SK-N-SH (cell line): ENCODE measurements at regions not wholly inside any gene's neighbourhood (a gene's known extent, or its start where the extent isn't known, plus 50 kb on each side); places are given as distances from the start of the nearest gene placed in this dataset.

Experiments used
- CTCF ChIA-PET: fragments of 300-600, 350-600 bp; formaldehyde crosslinking; extraction: SDS; loops from one replicate; lab custom pipeline; 2021; lab: Yijun Ruan, JAX
- POLR2A ChIA-PET: fragments of 350-600 bp; sonication (Branson Sonifier 250); formaldehyde crosslinking; extraction: SDS; loops from one replicate; lab custom pipeline; 2020; ENCODE audit warnings: antibody characterized with exemption, inconsistent platforms; lab: Yijun Ruan, JAX
- DNase-seq: peaks from one replicate; pipeline ENCODE4 v3.0.0; 2012
- H2AFZ ChIP-seq: fragments of 200-600 bp; sonication (generic); 2 replicates; pipeline ENCODE4 v1.8.1; 2016; ENCODE audit warnings: antibody characterized with exemption, mild to moderate bottlenecking, low read depth
- H3F3A ChIP-seq: fragments of 200-600 bp; sonication (generic); replicated peaks from 2 replicates; pipeline ENCODE3; 2016; ENCODE audit warnings: antibody characterized with exemption, mild to moderate bottlenecking; ENCODE audit not compliant: insufficient read depth
- H3K27ac ChIP-seq, 2 experiments: fragments of 200-500 bp in 1 of 2; fragments of 200-600 bp in 1 of 2; sonication (Bioruptor generic) in 1 of 2; sonication (generic), shearing (Covaris generic) in 1 of 2; 2 replicates each; pipeline versions ENCODE4 v1.5.1 to v1.6.1; 2014 to 2016; ENCODE audit warnings: low read depth in 2 of 2, inconsistent platforms in 1 of 2, low read length in 1 of 2, mild to moderate bottlenecking in 1 of 2, mixed read lengths in 1 of 2
- H3K27me3 ChIP-seq: fragments of 200-600 bp; sonication (generic), shearing (Covaris generic); 2 replicates; pipeline ENCODE4 v1.6.1; 2016; ENCODE audit warnings: mixed run types; ENCODE audit not compliant: insufficient read depth
- H3K36me3 ChIP-seq, 2 experiments: fragments of 200-500 bp in 1 of 2; fragments of 200-600 bp in 1 of 2; sonication (Bioruptor generic) in 1 of 2; sonication (generic) in 1 of 2; replicated peaks in 1 of 2; 2 replicates each; pipeline versions ENCODE3 to v1.5.1; 2014 to 2016; ENCODE audit warnings: low read length in 1 of 2, mild to moderate bottlenecking in 1 of 2; ENCODE audit not compliant: insufficient read depth in 2 of 2, control insufficient read depth in 1 of 2
- H3K4me1 ChIP-seq, 2 experiments: fragments of 200-500 bp in 1 of 2; fragments of 200-600 bp in 1 of 2; sonication (Bioruptor generic) in 1 of 2; sonication (generic), shearing (Covaris generic) in 1 of 2; 2 replicates each; pipeline versions ENCODE4 v1.5.1 to v1.6.1; 2014 to 2016; ENCODE audit warnings: low read depth in 1 of 2, low read length in 1 of 2, mixed run types in 1 of 2; ENCODE audit not compliant: insufficient read depth in 2 of 2, control insufficient read depth in 1 of 2
- H3K4me2 ChIP-seq: fragments of 200-600 bp; sonication (generic), shearing (Covaris generic); 2 replicates; pipeline ENCODE4 v1.6.1; 2017; ENCODE audit warnings: mixed run types
- H3K4me3 ChIP-seq, 2 experiments: fragments of 200-500 bp in 1 of 2; fragments of 200-600 bp in 1 of 2; sonication (Bioruptor generic) in 1 of 2; sonication (generic), shearing (Covaris generic) in 1 of 2; 2 replicates each; pipeline versions ENCODE4 v1.5.1 to v1.8.1; 2014 to 2016; ENCODE audit warnings: low read depth in 2 of 2, inconsistent platforms in 1 of 2, low read length in 1 of 2, mild to moderate bottlenecking in 1 of 2, mixed read lengths in 1 of 2, moderate library complexity in 1 of 2
- H3K79me2 ChIP-seq: fragments of 200-600 bp; sonication (generic); 2 replicates; pipeline ENCODE4 v1.8.1; 2017; ENCODE audit warnings: mild to moderate bottlenecking; ENCODE audit not compliant: insufficient read depth
- H3K9ac ChIP-seq: fragments of 200-600 bp; sonication (generic); 2 replicates; pipeline ENCODE4 v1.6.1; 2017; ENCODE audit warnings: mixed run types
- H3K9me2 ChIP-seq: fragments of 200-600 bp; sonication (generic); 2 replicates; pipeline ENCODE4 v1.6.1; 2017; ENCODE audit warnings: mixed run types
- H3K9me3 ChIP-seq: fragments of 200-600 bp; sonication (generic); 2 replicates; pipeline ENCODE4 v1.6.1; 2017; ENCODE audit warnings: mixed run types, mild to moderate bottlenecking, moderate library complexity
- H4K20me1 ChIP-seq: fragments of 200-600 bp; sonication (generic); 2 replicates; pipeline ENCODE4 v1.6.1; 2017; ENCODE audit warnings: mild to moderate bottlenecking, mixed run types; ENCODE audit not compliant: insufficient read depth
- CHD2 ChIP-seq: fragments of 150-350 bp; IDR thresholded peaks from 2 replicates; pipeline ENCODE4 v1.6.1; 2018; ENCODE audit warnings: low read length; ENCODE audit not compliant: partially characterized antibody
- ELF1 ChIP-seq: IDR thresholded peaks from 2 replicates; pipeline ENCODE4 v1.4.0; 2012
- EP300 ChIP-seq, 2 experiments: IDR thresholded peaks; 2 replicates each; pipeline versions ENCODE4 v1.4.0 to v1.6.1; 2012; ENCODE audit warnings: borderline replicate concordance in 1 of 2, low read depth in 1 of 2, low read length in 1 of 2
- RAD21 ChIP-seq: IDR thresholded peaks from 2 replicates; pipeline ENCODE4 v1.6.1; 2012; ENCODE audit warnings: mild to moderate bottlenecking, low read length
- SIN3A ChIP-seq: IDR thresholded peaks from 2 replicates; pipeline ENCODE4 v1.6.1; 2012; ENCODE audit warnings: low read depth, mild to moderate bottlenecking, low read length, moderate library complexity, borderline replicate concordance
- WGBS: methylation state at CpG from one replicate; pipeline ENCODE4 v1.1.6; 2017; ENCODE audit warnings: low lambda C conversion rate; 5-methylcytosine and 5-hydroxymethylcytosine counted together
- TF ChIP-seq, protein P1 (sequence below): IDR thresholded peaks from 2 replicates; pipeline ENCODE4 v1.4.0; 2012; ENCODE audit warnings: low read depth
- TF ChIP-seq, protein P2 (sequence below): IDR thresholded peaks from 2 replicates; pipeline ENCODE4; 2012
- TF ChIP-seq, protein P3 (sequence below): IDR thresholded peaks from 2 replicates; pipeline ENCODE4 v1.4.0; 2012; ENCODE audit warnings: low read depth, borderline replicate concordance

DNA sequence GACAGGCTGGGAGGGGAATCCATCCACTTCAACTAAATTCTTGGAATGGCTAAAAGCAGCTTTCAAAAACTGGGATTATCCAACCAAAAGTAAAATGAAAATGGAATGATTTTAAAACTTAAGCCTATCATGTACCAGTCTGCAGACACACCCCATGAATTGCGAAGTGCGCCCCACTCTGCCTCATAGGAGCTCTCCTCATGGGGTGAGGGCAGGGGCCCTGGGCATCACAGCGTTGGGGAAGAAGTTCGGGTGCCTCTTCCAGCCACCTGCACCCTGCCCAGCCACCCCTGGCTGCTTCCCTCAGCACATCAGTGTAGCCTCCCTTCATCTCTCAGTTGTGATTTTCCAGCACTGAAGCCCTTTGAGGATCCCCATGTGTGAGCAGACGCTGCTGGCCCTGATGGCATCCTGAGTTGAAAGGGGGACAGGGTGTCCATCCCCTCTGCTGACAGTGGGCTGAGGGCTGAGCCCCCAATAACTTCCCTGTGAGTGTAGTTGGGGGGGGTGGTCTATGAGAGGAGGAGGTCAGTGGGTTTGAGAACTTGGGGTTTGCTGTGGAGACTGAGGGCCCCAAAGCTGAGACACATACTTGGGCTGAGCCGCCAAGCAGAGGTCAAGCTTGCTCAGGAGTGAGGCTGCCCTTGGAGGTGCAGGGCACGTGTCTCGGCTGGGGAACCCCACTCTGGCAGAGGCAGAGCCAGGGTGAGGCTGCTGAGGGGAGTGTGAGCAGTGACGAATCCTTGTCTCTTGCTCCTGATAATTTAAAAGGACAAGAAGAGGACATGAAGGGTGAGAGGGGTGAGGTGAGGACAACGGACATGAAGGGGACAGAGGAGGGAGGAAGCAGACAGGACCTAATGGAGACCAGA lies 542.1 kb downstream of the TCERG1L start:
- 28% methylated on average over 10 of the region's 10 CpGs for WGBS
- Histone ChIP-seq H3K4me2 (no peak overlapping the region), H4K20me1 (no peaks in the 10 kb centered on the region), H2AFZ (no peak overlapping the region), H3K9me2 (no peaks in the 10 kb centered on the region), H3K4me3 (no peak overlapping the region), H3K79me2 (no peaks in the 10 kb centered on the region), H3K4me1 (peaks cover 0 to 8% of the 10 kb centered on the region in 2 experiments; a peak in 1 of 4 replicates), H3K27ac (no peak overlapping the region), H3F3A (no peaks in the 10 kb centered on the region), H3K9ac (no peak overlapping the region), H3K27me3 (no peaks in the 10 kb centered on the region), H3K36me3 (no peaks in the 10 kb centered on the region), H3K9me3 (no peaks in the 10 kb centered on the region)
- ChIA-PET CTCF (no interaction called here), POLR2A (no interaction called here)
- DNase-seq: no peak
- no peak for TF ChIP-seq RAD21
- TF ChIP-seq ELF1: no peak
- no peak for TF ChIP-seq SIN3A

DNA sequence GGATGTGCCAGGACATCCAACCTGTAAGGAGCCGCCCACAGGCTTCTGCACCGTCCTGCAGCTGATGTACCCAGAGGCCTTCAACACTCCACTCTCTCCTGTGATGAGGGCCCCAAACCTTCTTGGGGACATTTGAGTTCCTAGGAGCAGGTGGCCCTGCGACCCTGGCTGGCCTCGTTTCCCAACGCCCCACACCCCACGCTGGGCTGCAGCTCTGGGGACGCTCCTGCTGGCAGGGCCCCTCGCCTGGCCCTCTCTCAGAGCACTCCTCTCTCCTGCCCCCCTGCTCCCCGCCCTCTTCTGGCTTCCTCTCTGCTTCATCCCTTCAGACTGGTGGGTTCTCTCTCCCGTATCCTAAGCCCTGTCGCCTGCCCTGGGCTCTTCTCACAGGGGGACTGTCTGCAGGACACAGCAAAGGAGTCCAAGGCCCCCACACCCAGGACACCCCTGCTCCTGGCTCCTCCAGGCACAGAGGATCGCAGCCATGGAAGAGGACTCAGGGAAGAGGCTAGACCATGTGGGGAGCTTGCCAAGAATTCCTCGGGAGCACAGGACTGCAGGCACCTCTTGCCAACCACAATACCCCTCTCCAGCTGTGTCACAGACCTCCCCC lies 541.4 kb downstream of the TCERG1L start:
- H3F3A ChIP-seq: no peaks in the 10 kb centered on the region
- H3K27ac ChIP-seq: no peak overlapping the region
- H3K27me3 ChIP-seq: no peaks in the 10 kb centered on the region
- no peak overlapping the region for H2AFZ ChIP-seq
- H3K9ac ChIP-seq: no peak overlapping the region
- DNase-seq: peak; percentile 60
- no peaks in the 10 kb centered on the region for H3K9me2 ChIP-seq
- H3K36me3 ChIP-seq: no peaks in the 10 kb centered on the region
- H3K79me2 ChIP-seq: no peaks in the 10 kb centered on the region
- no peaks in the 10 kb centered on the region for H3K9me3 ChIP-seq
- TF ChIP-seq RAD21 (no peak), CHD2 (no peak), EP300 (IDR thresholded peaks at IDR 0.05; ENCODE audit: borderline replicate concordance in 1 of 2, low read depth in 1 of 2, low read length in 1 of 2) (no peak), SIN3A (no peak)
- TF ChIP-seq, protein P1, sequence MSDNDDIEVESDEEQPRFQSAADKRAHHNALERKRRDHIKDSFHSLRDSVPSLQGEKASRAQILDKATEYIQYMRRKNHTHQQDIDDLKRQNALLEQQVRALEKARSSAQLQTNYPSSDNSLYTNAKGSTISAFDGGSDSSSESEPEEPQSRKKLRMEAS: no peak
- TF ChIP-seq, protein P2, sequence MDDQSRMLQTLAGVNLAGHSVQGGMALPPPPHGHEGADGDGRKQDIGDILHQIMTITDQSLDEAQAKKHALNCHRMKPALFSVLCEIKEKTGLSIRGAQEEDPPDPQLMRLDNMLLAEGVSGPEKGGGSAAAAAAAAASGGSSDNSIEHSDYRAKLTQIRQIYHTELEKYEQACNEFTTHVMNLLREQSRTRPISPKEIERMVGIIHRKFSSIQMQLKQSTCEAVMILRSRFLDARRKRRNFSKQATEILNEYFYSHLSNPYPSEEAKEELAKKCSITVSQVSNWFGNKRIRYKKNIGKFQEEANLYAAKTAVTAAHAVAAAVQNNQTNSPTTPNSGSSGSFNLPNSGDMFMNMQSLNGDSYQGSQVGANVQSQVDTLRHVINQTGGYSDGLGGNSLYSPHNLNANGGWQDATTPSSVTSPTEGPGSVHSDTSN: no peak
- TF ChIP-seq, protein P3, sequence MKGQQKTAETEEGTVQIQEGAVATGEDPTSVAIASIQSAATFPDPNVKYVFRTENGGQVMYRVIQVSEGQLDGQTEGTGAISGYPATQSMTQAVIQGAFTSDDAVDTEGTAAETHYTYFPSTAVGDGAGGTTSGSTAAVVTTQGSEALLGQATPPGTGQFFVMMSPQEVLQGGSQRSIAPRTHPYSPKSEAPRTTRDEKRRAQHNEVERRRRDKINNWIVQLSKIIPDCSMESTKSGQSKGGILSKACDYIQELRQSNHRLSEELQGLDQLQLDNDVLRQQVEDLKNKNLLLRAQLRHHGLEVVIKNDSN: no peak
- CTCF ChIA-PET: interaction anchor here (0.6 kb wide), 1 partner anchor 71 kb away, joined by 3 read pairs; no protein-coding TSS in a partner anchor
- POLR2A ChIA-PET: no interaction called here
- WGBS: 27% methylated on average over 12 of the region's 13 CpGs
- peaks cover 0 to 8% of the 10 kb centered on the region in 2 experiments; a peak in 1 of 4 replicates for H3K4me1 ChIP-seq
- H4K20me1 ChIP-seq: no peaks in the 10 kb centered on the region
- H3K4me2 ChIP-seq: no peak overlapping the region
- no peak overlapping the region for H3K4me3 ChIP-seq
